MM.1S (cell line): ENCODE measurements at regions not wholly inside any gene's neighbourhood (a gene's known extent, or its start where the extent isn't known, plus 50 kb on each side); places are given as distances from the start of the nearest gene placed in this dataset.

Experiments used
- DNase-seq: peaks from one replicate; pipeline ENCODE4 v3.0.0-alpha.2; 2015
- H2AFZ ChIP-seq: fragments of 300-600 bp; sonication (generic); 2 replicates; pipeline ENCODE4 v1.6.0; 2016; ENCODE audit warnings: antibody characterized with exemption, low read length
- H3F3A ChIP-seq: fragments of 300-600 bp; sonication (generic); 2 replicates; pipeline ENCODE4 v1.6.1; 2016; ENCODE audit warnings: mild to moderate bottlenecking, antibody characterized with exemption, low read length, moderate library complexity, mixed read lengths; ENCODE audit not compliant: insufficient read depth
- H3K27ac ChIP-seq: fragments of 300-600 bp; sonication (generic); 2 replicates; pipeline ENCODE4 v1.5.1; 2016; ENCODE audit warnings: mild to moderate bottlenecking, low read length
- H3K27me3 ChIP-seq: fragments of 300-600 bp; sonication (generic); replicated peaks from 2 replicates; pipeline ENCODE4 v1.6.0; 2016; ENCODE audit warnings: low read length; ENCODE audit not compliant: insufficient read depth
- H3K36me3 ChIP-seq: fragments of 300-600 bp; sonication (generic); replicated peaks from 2 replicates; pipeline ENCODE4 v1.6.1; 2016; ENCODE audit warnings: mild to moderate bottlenecking, low read length, mixed read lengths; ENCODE audit not compliant: insufficient read depth
- H3K4me1 ChIP-seq: fragments of 300-600 bp; sonication (generic); 2 replicates; pipeline ENCODE4 v1.6.1; 2016; ENCODE audit warnings: low read length, mixed read lengths
- H3K4me2 ChIP-seq: fragments of 300-600 bp; sonication (generic); 2 replicates; pipeline ENCODE4 v1.6.0; 2016; ENCODE audit warnings: low read depth, low read length
- H3K4me3 ChIP-seq: fragments of 300-600 bp; sonication (generic); 2 replicates; pipeline ENCODE4 v1.5.1; 2016; ENCODE audit warnings: low read length, mixed read lengths
- H3K79me2 ChIP-seq: fragments of 300-600 bp; sonication (generic); 2 replicates; pipeline ENCODE4 v1.6.1; 2016; ENCODE audit warnings: mixed run types, low read length, mixed read lengths
- H3K9ac ChIP-seq: fragments of 300-600 bp; sonication (generic); 2 replicates; pipeline ENCODE4 v1.6.1; 2016; ENCODE audit warnings: low read length, mixed read lengths
- H3K9me2 ChIP-seq: fragments of 300-600 bp; sonication (generic); replicated peaks from 2 replicates; pipeline ENCODE4 v1.6.1; 2016; ENCODE audit warnings: mild to moderate bottlenecking, low read length, mixed read lengths; ENCODE audit not compliant: insufficient read depth
- H3K9me3 ChIP-seq: fragments of 300-600 bp; sonication (generic); replicated peaks from 2 replicates; pipeline ENCODE4 v1.6.1; 2016; ENCODE audit warnings: mild to moderate bottlenecking, low read length, mixed read lengths; ENCODE audit not compliant: insufficient read depth
- H4K20me1 ChIP-seq: fragments of 300-600 bp; sonication (generic); 2 replicates; pipeline ENCODE4 v1.6.1; 2016; ENCODE audit warnings: mild to moderate bottlenecking, low read length, moderate library complexity, mixed read lengths; ENCODE audit not compliant: insufficient read depth
- CTCF ChIP-seq: fragments of 300-600 bp; sonication (generic); IDR thresholded peaks from 2 replicates; pipeline ENCODE4 v1.5.1; 2016; ENCODE audit warnings: antibody characterized with exemption, low read length, mixed read lengths
- EZH2 ChIP-seq: fragments of 300-600 bp; sonication (generic); optimal IDR thresholded peaks from 2 replicates; pipeline ENCODE3; 2017; ENCODE audit warnings: low read depth, mild to moderate bottlenecking, antibody characterized with exemption, low read length, mixed read lengths
- EZH2phosphoT487 ChIP-seq: fragments of 300-600 bp; sonication (generic); IDR thresholded peaks from 2 replicates; pipeline ENCODE4 v1.6.1; 2018; ENCODE audit warnings: antibody characterized with exemption, low read length

- H2AFZ ChIP-seq = no peak overlapping the region
- H3K27me3 ChIP-seq = no peaks in the 10 kb centered on the region
- no peaks in the 10 kb centered on the region for H3K9me3 ChIP-seq
- H3F3A ChIP-seq = peaks cover 20% of the 10 kb centered on the region
- H3K4me3 ChIP-seq = no peak overlapping the region
- TF ChIP-seq CTCF (no peak), EZH2 (no peak), EZH2phosphoT487 (no peak)
- peaks cover 7% of the 10 kb centered on the region for H3K4me1 ChIP-seq
- H3K79me2 ChIP-seq = no peaks in the 10 kb centered on the region
- DNase-seq = no peak
- no peak overlapping the region; the same call in 1 of the 2 replicates for H3K27ac ChIP-seq
- no peaks in the 10 kb centered on the region for H4K20me1 ChIP-seq
- 0 out of 2 replicates have a peak overlapping the region, but pooled peaks have one; percentile 40 for H3K4me2 ChIP-seq
- no peaks in the 10 kb centered on the region for H3K9me2 ChIP-seq
- H3K9ac ChIP-seq = no peak overlapping the region
- H3K36me3 ChIP-seq = no peaks in the 10 kb centered on the region
Measured at GRCh38 chr5:29380029-29380428, 1813.5 kb upstream of the CDH6 start.

- H4K20me1 ChIP-seq = no peaks in the 10 kb centered on the region
- no peaks in the 10 kb centered on the region for H3K79me2 ChIP-seq
- peaks cover 20% of the 10 kb centered on the region for H3F3A ChIP-seq
- H3K9ac ChIP-seq = no peak overlapping the region
- no peaks in the 10 kb centered on the region for H3K27me3 ChIP-seq
- H3K4me3 ChIP-seq = no peak overlapping the region
- no peaks in the 10 kb centered on the region for H3K9me2 ChIP-seq
- H3K4me1 ChIP-seq = peaks cover 7% of the 10 kb centered on the region
- no peaks in the 10 kb centered on the region for H3K36me3 ChIP-seq
- peak overlapping the region; percentile 40; the same call in 1 of the 2 replicates for H3K27ac ChIP-seq
- TF ChIP-seq CTCF (no peak), EZH2 (no peak), EZH2phosphoT487 (no peak)
- H3K4me2 ChIP-seq = peak overlapping the region; percentile 40; the same call in 1 of the 2 replicates
- peak overlapping the region; percentile 9; the same call in 1 of the 2 replicates for H2AFZ ChIP-seq
- H3K9me3 ChIP-seq = no peaks in the 10 kb centered on the region
- DNase-seq = peak; percentile 76
Measured at GRCh38 chr5:29379619-29380018, 1813.9 kb upstream of the CDH6 start.

GRCh38 chr5:29378104-29378503 lies 1815.4 kb upstream of the CDH6 start:
- peaks cover 20% of the 10 kb centered on the region for H3F3A ChIP-seq
- no peaks in the 10 kb centered on the region for H3K9me3 ChIP-seq
- no peaks in the 10 kb centered on the region for H3K79me2 ChIP-seq
- H3K9ac ChIP-seq = no peak overlapping the region
- H3K4me3 ChIP-seq = no peak overlapping the region
- no peaks in the 10 kb centered on the region for H3K9me2 ChIP-seq
- no peak for TF ChIP-seq CTCF
- TF ChIP-seq EZH2 = no peak
- TF ChIP-seq EZH2phosphoT487 = no peak
- H3K4me2 ChIP-seq = no peak overlapping the region
- H3K27ac ChIP-seq = no peak overlapping the region
- H3K4me1 ChIP-seq = peaks cover 7% of the 10 kb centered on the region
- no peak for DNase-seq
- H4K20me1 ChIP-seq = no peaks in the 10 kb centered on the region
- H3K27me3 ChIP-seq = no peaks in the 10 kb centered on the region
- no peak overlapping the region for H2AFZ ChIP-seq
- H3K36me3 ChIP-seq = no peaks in the 10 kb centered on the region
